GM18951 (cell line): ENCODE measurements at regions not wholly inside any gene's neighbourhood (a gene's known extent, or its start where the extent isn't known, plus 50 kb on each side); places are given as distances from the start of the nearest gene placed in this dataset.
"Not testable (repeated sequence)": the region's sequence is repeated elsewhere in the genome, so short reads cannot be mapped to it uniquely, and the experiment has no call there.

Experiments used
- POLR2A ChIP-seq: IDR thresholded peaks from 4 replicates; pipeline ENCODE4 v1.6.1; 2011; ENCODE audit warnings: mild to moderate bottlenecking; ENCODE audit not compliant: insufficient read length, insufficient read depth; ENCODE audit errors: extremely low read depth
- in situ Hi-C: fragments of 300-500 bp; cut with MboI; formaldehyde crosslinking; loops from one replicate; pipeline ENCODE4 v1.12.0; 2022; ENCODE audit warnings: low sequenced_read_pairs, mixed read lengths, inconsistent platforms; ENCODE audit not compliant: unreplicated experiment

GRCh38 chr7:98771941-98772603 lies 97.7 kb downstream of the TMEM130 start:
- in situ Hi-C loops = no loop called here
- TF ChIP-seq POLR2A = no peak

- in situ Hi-C loops = no loop called here
- no peak for TF ChIP-seq POLR2A
These were observed 94.9 kb downstream of the TMEM130 start for GRCh38 chr7:98774884-98775283.

- in situ Hi-C loops = no loop called here
- TF ChIP-seq POLR2A = no peak
These were observed 92.8 kb downstream of the TMEM130 start for GRCh38 chr7:98777051-98777450.

- TF ChIP-seq POLR2A = no peak
- in situ Hi-C loops = no loop called here
These were observed 91.4 kb downstream of the TMEM130 start for GRCh38 chr7:98778421-98778820.

- TF ChIP-seq POLR2A = no peak
- in situ Hi-C loops = no loop called here
These were observed 89.8 kb downstream of the TMEM130 start for GRCh38 chr7:98779800-98780587.

GRCh38 chr7:98784216-98784785 lies 85.5 kb downstream of the TMEM130 start:
- in situ Hi-C loops = no loop called here
- TF ChIP-seq POLR2A = no peak

- in situ Hi-C loops = no loop called here
- TF ChIP-seq POLR2A = no peak
These were observed 83.8 kb downstream of the TMEM130 start for GRCh38 chr7:98785929-98786571.

GRCh38 chr7:98788966-98789365 lies 80.8 kb downstream of the TMEM130 start:
- in situ Hi-C loops = no loop called here
- no peak for TF ChIP-seq POLR2A

GRCh38 chr7:98794453-98794852 lies 75.4 kb downstream of the TMEM130 start:
- in situ Hi-C loops = not testable (repeated sequence)

- TF ChIP-seq POLR2A = no peak
These were observed 73.9 kb downstream of the TMEM130 start for GRCh38 chr7:98795741-98796493.

More at GRCh38 chr7:98795741-98796493, 73.9 kb downstream of the TMEM130 start:
- in situ Hi-C loops = no loop called here
